Small intestine (tissue), 7 donors: ENCODE measurements at regions not wholly inside any gene's neighbourhood (a gene's known extent, or its start where the extent isn't known, plus 50 kb on each side); places are given as distances from the start of the nearest gene placed in this dataset.

Experiments used
- DNase-seq, 2 donors: peaks; one replicate each; pipeline versions ENCODE4 v3.0.0 to v3.0.0-alpha.2; 2013
- FAIRE-seq: peaks from 2 replicates; lab custom pipeline; 2012; peaks lifted over from hg19 to GRCh38; lab: Jason Lieb, UNC
- H3K27ac ChIP-seq, 3 donors: one replicate each; pipeline ENCODE4 v1.5.1; 2013; ENCODE audit warnings: low read length in 2 of 3, mild to moderate bottlenecking in 2 of 3, control low read depth in 1 of 3, inconsistent platforms in 1 of 3, low read depth in 1 of 3, moderate library complexity in 1 of 3
- H3K27me3 ChIP-seq, 3 donors: one replicate each; pipeline ENCODE4 v1.6.1; 2013; ENCODE audit warnings: low read length in 3 of 3, inconsistent platforms in 1 of 3; ENCODE audit not compliant: control insufficient read depth in 3 of 3, insufficient read depth in 3 of 3
- H3K36me3 ChIP-seq, 3 donors: one replicate each; pipeline ENCODE4 v1.6.1; 2013; ENCODE audit warnings: low read length in 3 of 3, inconsistent platforms in 1 of 3, low read depth in 1 of 3, mild to moderate bottlenecking in 1 of 3, moderate library complexity in 1 of 3; ENCODE audit not compliant: control insufficient read depth in 3 of 3, insufficient read depth in 2 of 3
- H3K4me1 ChIP-seq, 3 donors: one replicate each; pipeline ENCODE4 v1.6.1; 2013; ENCODE audit warnings: low read length in 2 of 3, inconsistent platforms in 1 of 3, low read depth in 1 of 3, mild to moderate bottlenecking in 1 of 3, moderate library complexity in 1 of 3; ENCODE audit not compliant: control insufficient read depth in 3 of 3, insufficient read depth in 2 of 3
- H3K4me3 ChIP-seq, 3 donors: one replicate each; pipeline ENCODE4 v1.5.1; 2013; ENCODE audit warnings: low read length in 3 of 3, control low read depth in 1 of 3, inconsistent platforms in 1 of 3, low read depth in 1 of 3, mild to moderate bottlenecking in 1 of 3, moderate library complexity in 1 of 3
- H3K9me3 ChIP-seq, 2 donors: one replicate each; pipeline ENCODE4 v1.6.1; 2013; ENCODE audit warnings: low read depth in 1 of 2, low read length in 1 of 2; ENCODE audit not compliant: control insufficient read depth in 2 of 2, insufficient read depth in 1 of 2
- WGBS, 3 donors: extraction: QIAGEN DNeasy Blood & Tissue Kit; methylation state at CpG; one replicate each; pipeline ENCODE4 v1.1.7; 2013; 5-methylcytosine and 5-hydroxymethylcytosine counted together
- donor health status: healthy with polysubstance abuse.
- donor health status: control.
- donor health status: control.
- donor health status: Bipolar disorder and iron deficiency.
- donor health status: healthy.

- DNase-seq (no peak), FAIRE-seq (no peak)
- Histone ChIP-seq H3K4me3 (no peak overlapping the region), H3K27ac (no peak overlapping the region), H3K4me1 (no peaks in the 10 kb centered on the region), H3K9me3 (no peaks in the 10 kb centered on the region), H3K36me3 (no peaks in the 10 kb centered on the region), H3K27me3 (no peaks in the 10 kb centered on the region)
- WGBS, 3 donors = 58 to 73% (median 59%) methylated on average over 2 of the region's 2 CpGs
Measured at GRCh38 chr18:68282232-68282631, 432.7 kb downstream of the TMX3 start.

GRCh38 chr18:68275616-68276015, 439.3 kb downstream of the TMX3 start:
- FAIRE-seq = no peak

GRCh38 chr18:68270017-68270416, 444.9 kb downstream of the TMX3 start:
- H3K36me3 ChIP-seq = no peaks in the 10 kb centered on the region
- FAIRE-seq (no peak), DNase-seq (no peak)
- WGBS, 3 donors = 86 to 87% (median 87%) methylated on average over 3 of the region's 3 CpGs
- H3K4me3 ChIP-seq = no peak overlapping the region
- no peak overlapping the region for H3K27ac ChIP-seq
- H3K27me3 ChIP-seq = no peaks in the 10 kb centered on the region
- no peaks in the 10 kb centered on the region for H3K4me1 ChIP-seq
- H3K9me3 ChIP-seq = no peaks in the 10 kb centered on the region

More at GRCh38 chr18:68275616-68276015, 439.3 kb downstream of the TMX3 start:
- Histone ChIP-seq H3K27me3 (no peaks in the 10 kb centered on the region), H3K36me3 (no peaks in the 10 kb centered on the region), H3K4me3 (no peak overlapping the region), H3K4me1 (no peaks in the 10 kb centered on the region), H3K9me3 (no peaks in the 10 kb centered on the region), H3K27ac (no peak overlapping the region)
- WGBS, 3 donors = 16 to 94% (median 61%) methylated on average over 1 of the region's 1 CpG
- no peak for DNase-seq

GRCh38 chr18:68267583-68267982, 447.3 kb downstream of the TMX3 start:
- H3K4me1 ChIP-seq = no peaks in the 10 kb centered on the region
- H3K4me3 ChIP-seq = no peak overlapping the region
- no peaks in the 10 kb centered on the region for H3K36me3 ChIP-seq
- no peaks in the 10 kb centered on the region for H3K9me3 ChIP-seq
- H3K27me3 ChIP-seq = no peaks in the 10 kb centered on the region
- FAIRE-seq = no peak
- H3K27ac ChIP-seq = no peak overlapping the region
- no peak for DNase-seq

GRCh38 chr18:68263481-68263880, 451.4 kb downstream of the TMX3 start:
- Histone ChIP-seq H3K27ac (no peak overlapping the region), H3K4me3 (no peak overlapping the region), H3K36me3 (no peaks in the 10 kb centered on the region), H3K9me3 (no peaks in the 10 kb centered on the region), H3K27me3 (no peaks in the 10 kb centered on the region), H3K4me1 (no peaks in the 10 kb centered on the region)
- DNase-seq = no peak
- no peak for FAIRE-seq
- WGBS, 3 donors = 77 to 88% (median 83%) methylated on average over 5 of the region's 5 CpGs

GRCh38 chr18:68262690-68263294, 452.1 kb downstream of the TMX3 start:
- DNase-seq = no peak
- Histone ChIP-seq H3K36me3 (no peaks in the 10 kb centered on the region), H3K9me3 (no peaks in the 10 kb centered on the region), H3K27me3 (no peaks in the 10 kb centered on the region), H3K27ac (no peak overlapping the region), H3K4me3 (no peak overlapping the region), H3K4me1 (no peaks in the 10 kb centered on the region)
- WGBS, 3 donors = 9 to 56% (median 23%) methylated on average over 2 of the region's 2 CpGs
- no peak for FAIRE-seq

GRCh38 chr18:68256418-68257067, 458.4 kb downstream of the TMX3 start:
- WGBS, 3 donors = 61 to 72% (median 62%) methylated on average over 3 of the region's 3 CpGs
- Histone ChIP-seq H3K9me3 (no peaks in the 10 kb centered on the region), H3K27ac (no peak overlapping the region), H3K4me3 (no peak overlapping the region), H3K4me1 (no peaks in the 10 kb centered on the region), H3K36me3 (no peaks in the 10 kb centered on the region), H3K27me3 (no peaks in the 10 kb centered on the region)
- DNase-seq = no peak
- FAIRE-seq = no peak

- Histone ChIP-seq H3K27ac (no peak overlapping the region), H3K4me1 (no peaks in the 10 kb centered on the region), H3K27me3 (no peaks in the 10 kb centered on the region), H3K9me3 (no peaks in the 10 kb centered on the region), H3K36me3 (no peaks in the 10 kb centered on the region), H3K4me3 (no peak overlapping the region)
- FAIRE-seq (no peak), DNase-seq (no peak)
- 72 to 81% (median 79%) methylated on average over 2 of the region's 2 CpGs for WGBS, 3 donors
Measured at GRCh38 chr18:68244786-68245185, 470.1 kb downstream of the TMX3 start.

- Histone ChIP-seq H3K9me3 (no peaks in the 10 kb centered on the region), H3K4me1 (no peaks in the 10 kb centered on the region), H3K27ac (no peak overlapping the region), H3K36me3 (no peaks in the 10 kb centered on the region), H3K27me3 (no peaks in the 10 kb centered on the region), H3K4me3 (no peak overlapping the region)
- no peak for FAIRE-seq
- no peak for DNase-seq
Measured at GRCh38 chr18:68241881-68242280, 473.0 kb downstream of the TMX3 start.
